Stimulated activated CD4-positive, alpha-beta T cell treated with anti-CD3 and anti-CD28 coated beads, Interleukin-2, amount 100 ng/mL, for 4 hours (primary cell): ENCODE measurements at regions not wholly inside any gene's neighbourhood (a gene's known extent, or its start where the extent isn't known, plus 50 kb on each side); places are given as distances from the start of the nearest gene placed in this dataset.

Experiments
- DNase-seq: peaks from one replicate; pipeline ENCODE4 v3.0.0-alpha.2; 2020; ENCODE audit warnings: low read depth

DNA sequence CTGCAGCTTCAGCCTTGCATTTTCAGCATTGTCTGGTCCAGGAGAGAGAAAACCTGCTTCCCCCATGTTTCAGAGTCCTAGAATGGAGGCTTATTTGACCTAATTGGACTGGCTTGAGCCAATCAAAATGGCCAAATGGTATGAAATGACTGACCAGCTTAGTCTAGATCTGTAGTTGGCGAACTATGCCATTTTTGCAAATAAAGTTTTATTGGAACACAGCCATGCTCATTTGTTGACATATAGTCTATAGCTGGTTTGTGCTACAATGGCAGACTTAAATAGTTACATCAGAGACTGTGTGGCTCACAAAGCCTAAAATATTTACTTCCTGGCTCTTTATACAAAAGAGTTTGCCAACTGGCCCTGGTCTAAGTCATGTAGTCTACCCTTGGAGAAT lies 180.8 kb downstream of the HS3ST3B1 start:
- no peak for DNase-seq

DNA sequence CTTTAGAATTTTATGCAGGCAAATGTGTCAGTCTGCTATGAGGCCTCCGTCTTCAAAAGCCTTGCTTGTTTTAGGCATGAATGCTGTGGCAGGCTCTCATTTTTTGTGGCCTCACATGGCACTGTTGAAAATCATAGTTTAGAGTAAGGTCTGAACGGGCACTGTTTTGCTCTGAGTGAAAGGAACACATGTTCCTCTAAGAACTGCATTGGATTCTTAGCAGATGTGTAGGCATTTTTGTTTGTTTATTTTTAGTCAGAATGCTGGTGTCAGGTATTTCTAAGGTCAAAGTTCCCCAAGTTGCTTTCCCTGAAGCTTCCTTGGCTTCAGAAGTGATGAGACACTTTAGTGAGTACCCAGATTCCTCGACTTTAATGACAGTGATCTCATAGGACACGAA lies 173.7 kb downstream of the HS3ST3B1 start:
- DNase-seq = no peak

GRCh38 chr17:14471052-14471451 lies 170.2 kb downstream of the HS3ST3B1 start:
- DNase-seq = no peak

DNA sequence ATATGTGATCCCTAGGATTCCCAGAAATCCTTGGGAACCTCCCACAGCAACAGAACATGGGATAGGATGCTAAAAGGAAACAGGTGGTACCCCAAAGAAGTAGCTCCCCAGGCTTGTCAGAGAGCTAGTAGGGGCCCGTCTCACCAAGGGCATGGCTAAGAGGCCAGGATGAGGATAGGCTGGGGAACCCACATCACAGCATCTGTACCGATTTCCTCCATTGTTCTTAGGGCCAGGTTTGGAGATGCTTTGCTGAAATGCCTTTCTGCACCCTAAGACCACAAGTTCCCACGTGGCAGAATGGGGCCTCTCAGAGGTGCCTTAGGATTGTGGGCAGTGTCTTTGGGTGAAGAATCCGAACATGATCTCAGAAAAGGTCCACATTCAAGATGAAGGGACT lies 169.5 kb downstream of the HS3ST3B1 start:
- no peak for DNase-seq

- DNase-seq = no peak
These were observed 169.1 kb downstream of the HS3ST3B1 start for GRCh38 chr17:14469971-14470370.

DNA sequence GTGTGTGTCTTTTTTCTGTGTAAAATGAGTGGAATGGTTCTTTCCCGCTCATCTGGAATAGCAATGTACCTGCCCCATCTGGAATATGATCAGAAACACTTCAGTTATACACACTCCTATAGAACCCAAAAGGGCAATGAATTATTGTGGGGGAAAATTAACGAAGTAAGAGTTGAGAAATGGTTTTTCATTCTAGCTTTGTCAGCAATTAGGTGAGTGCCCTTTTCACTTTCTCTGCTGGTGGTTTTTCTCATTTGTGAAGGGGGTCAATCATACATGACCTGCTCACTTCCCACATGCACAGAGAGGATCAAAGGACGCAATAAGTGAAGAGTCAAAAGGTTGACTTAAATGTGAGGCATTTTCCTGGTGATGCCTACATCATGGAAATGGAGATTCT lies 168.0 kb downstream of the HS3ST3B1 start:
- no peak for DNase-seq

DNA sequence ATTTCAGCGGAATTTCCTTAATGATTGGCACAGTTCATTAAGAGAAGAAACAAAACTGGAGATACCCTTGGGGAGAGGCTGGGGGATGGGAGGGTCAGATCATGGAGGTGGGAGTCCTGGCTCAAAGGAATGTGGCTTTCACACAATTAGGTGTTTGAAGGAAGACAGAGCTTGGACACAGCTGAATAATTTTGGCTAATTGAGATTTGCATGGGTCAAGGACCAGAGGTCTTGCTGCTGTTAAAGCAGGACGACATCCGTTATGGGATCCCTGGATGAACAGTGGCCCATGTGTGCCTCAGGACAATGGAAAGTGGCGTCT lies 160.3 kb downstream of the HS3ST3B1 start:
- no peak for DNase-seq

- no peak for DNase-seq
These were observed 159.8 kb downstream of the HS3ST3B1 start for GRCh38 chr17:14460516-14461226.

- no peak for DNase-seq
These were observed 159.1 kb downstream of the HS3ST3B1 start for GRCh38 chr17:14459955-14460354.

DNA sequence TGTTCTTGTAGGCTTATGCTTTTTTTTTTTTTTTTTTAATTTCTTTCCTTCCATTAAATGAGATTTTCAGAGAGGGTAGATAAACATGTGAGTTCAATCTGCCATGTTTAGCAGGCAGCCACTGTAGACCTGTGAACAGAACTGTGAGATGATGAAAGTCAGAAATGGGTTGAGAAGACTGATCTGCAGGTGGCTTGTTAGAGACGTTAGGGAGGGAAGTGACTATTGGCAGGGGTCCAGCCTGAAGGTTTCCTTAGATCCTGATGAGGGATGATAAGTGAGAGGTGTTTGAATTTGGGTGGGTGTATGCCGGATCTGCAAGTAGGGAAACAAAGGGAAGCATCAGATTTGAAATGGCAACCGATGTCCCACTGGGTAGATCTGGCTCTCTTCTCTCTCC lies 157.8 kb downstream of the HS3ST3B1 start:
- no peak for DNase-seq

- no peak for DNase-seq
These were observed 153.9 kb downstream of the HS3ST3B1 start for GRCh38 chr17:14454746-14455145.

DNA sequence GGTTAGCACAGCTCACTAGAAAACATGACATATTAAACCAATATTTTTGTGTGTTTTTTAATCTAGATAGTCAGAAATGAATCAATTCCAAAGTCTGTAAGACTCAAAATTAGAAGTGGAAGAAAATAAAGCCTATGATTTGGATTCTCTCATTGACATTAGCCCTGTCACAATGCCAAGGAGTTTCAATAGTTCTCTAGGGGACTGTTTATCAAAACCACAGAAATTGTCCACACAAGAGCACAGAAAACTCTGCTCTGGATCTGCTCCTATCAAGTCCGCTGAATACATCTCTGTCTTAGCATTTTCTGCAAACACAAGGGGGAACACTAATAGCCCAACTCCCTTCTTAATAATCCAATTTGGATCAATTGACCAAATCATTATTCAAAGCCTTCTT lies 152.0 kb downstream of the HS3ST3B1 start:
- DNase-seq = no peak

DNA sequence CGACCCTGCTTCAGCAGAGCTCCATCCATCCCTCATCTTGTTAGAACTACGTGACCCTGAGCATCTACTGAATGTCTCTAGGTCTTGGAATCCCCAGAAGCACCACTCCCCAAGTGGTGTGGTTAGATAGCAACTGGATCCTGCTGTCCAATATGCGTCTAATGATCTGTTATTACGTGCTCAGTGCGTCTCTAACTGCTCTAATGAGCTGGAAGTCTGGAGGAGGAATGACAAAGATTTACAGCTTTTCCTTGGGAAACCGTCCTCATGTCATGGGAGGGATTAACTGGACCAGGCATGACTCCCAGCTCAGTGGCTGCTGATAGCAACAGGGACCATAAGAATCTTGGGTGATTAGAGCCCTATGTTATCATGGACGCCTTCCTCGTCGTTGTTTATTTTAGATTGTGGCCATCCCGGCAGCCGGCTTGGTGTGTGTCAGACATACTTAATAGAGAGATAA lies 150.9 kb downstream of the HS3ST3B1 start:
- DNase-seq = no peak

- DNase-seq = no peak
These were observed 147.9 kb downstream of the HS3ST3B1 start for GRCh38 chr17:14448818-14449217.

DNA sequence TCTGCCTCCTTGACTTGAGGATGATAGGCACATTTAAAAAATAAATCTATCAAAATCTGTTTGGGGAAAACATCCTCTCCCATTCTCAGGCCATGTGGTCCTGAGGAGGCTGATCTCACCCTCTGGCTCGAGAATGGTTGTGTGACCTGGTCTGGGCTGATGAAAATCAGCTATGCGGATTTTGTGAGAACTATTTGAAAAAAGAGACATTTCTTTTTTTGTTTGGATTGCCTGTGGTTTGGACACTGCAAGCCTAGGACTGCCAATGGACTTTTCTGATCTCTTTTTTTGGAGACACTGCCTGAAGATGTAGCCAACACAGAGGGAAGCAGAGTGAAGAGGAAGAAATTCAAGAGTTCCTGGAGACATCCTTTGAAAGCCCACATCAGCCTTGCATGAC lies 145.9 kb downstream of the HS3ST3B1 start:
- no peak for DNase-seq

DNA sequence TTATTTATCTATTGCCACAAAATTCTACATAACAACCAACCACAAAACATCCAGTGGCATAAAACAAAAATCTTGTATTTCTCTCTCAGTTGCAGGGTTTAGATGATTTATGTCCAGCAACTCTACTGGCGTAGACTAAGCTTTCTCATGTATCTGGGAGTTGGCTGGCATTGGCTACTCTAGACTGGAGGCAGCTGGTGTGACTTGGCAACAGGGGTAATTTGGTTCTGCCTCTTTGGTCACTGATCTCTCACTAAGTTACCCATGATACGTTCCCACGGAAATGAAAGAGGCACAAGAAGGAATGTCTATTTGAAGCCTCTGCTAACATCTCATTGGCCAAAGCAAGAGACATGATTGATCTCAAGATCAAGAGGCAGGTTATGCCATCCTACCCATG lies 144.0 kb downstream of the HS3ST3B1 start:
- no peak for DNase-seq

GRCh38 chr17:14442798-14443528 lies 142.1 kb downstream of the HS3ST3B1 start:
- no peak for DNase-seq

DNA sequence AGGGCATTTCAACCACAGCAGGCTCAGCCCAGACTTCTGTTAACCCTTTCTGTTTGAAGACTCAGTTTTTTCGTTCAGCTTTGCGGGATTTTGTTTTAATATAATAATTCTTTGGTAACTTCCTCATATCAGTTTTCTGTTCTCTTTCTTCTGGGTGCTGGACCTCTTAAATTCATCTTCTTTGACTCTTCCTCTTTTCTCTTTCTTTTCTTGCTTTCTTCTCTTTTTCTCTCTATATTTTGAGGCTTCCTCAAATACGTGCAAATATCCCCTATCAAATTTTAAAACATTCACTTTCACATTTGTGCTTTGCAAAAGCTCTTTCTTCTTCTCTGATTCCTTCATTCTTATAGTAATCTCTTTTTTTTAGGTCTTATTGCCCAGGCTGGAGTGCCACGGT lies 136.3 kb downstream of the HS3ST3B1 start:
- no peak for DNase-seq

DNA sequence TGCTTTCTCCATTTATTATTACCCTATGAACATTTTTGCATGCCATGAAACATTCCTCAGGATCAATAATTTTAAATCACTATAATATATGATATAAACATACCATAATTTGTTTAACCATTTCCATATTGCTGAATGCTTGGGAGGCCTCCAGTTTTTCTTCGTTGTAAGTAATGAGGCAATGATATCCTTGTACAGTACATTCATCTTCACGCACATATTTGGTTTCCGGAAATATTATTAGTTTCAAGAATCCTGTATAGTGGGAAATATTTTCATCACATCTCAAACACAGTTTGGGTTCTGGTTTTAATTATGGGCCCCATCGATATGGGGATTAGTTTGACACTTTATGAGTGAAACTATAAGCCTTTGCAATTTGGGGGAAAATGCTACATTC lies 135.4 kb downstream of the HS3ST3B1 start:
- no peak for DNase-seq

DNA sequence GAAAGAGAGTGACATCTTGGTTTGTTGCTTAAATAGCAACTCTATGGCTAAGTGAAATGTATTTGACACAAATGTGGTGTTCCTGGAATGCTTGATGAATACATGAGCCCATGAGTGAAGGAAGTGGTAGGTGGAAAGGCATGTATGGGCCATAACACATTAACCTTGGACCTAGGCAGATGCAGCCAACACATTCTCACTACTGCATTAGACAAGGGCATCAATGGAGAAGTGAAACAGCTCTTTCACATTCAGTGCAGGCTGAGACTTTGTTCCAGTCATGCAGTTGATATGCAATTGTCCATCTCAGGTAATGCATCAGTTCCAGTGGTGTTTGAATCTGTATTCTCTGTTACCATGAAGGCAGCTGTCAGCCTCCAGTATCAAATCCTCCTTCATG lies 133.6 kb downstream of the HS3ST3B1 start:
- no peak for DNase-seq

DNA sequence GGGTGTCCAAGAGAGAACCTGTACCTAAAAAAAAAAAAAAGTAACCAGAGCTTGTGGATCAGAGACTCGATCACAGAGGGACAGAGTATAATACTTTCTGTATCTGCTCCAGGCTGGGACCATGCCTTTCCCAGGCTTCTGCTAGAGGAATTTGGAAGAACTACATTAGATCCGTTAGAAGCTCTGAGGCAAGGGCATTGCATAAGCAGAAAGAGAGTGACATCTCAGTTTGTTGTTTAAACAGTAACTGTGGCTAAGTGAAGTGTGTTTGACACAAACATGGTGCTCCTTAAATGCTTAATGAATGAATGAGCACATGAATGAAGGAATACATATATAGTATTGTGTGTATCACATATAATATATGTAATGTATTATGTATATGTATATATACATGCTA lies 131.2 kb downstream of the HS3ST3B1 start:
- DNase-seq = no peak

- no peak for DNase-seq
These were observed 128.2 kb downstream of the HS3ST3B1 start for GRCh38 chr17:14429084-14429483.

GRCh38 chr17:14428648-14429029 lies 127.8 kb downstream of the HS3ST3B1 start:
- no peak for DNase-seq
